IPS-18c (cell line): ENCODE measurements at regions not wholly inside any gene's neighbourhood (a gene's known extent, or its start where the extent isn't known, plus 50 kb on each side); places are given as distances from the start of the nearest gene placed in this dataset.

ENCODE experiments used
- H3K4me3 ChIP-seq: 2 replicates; pipeline ENCODE4 v1.7.0; 2013; ENCODE audit warnings: low read depth, mild to moderate bottlenecking, low read length, moderate library complexity; ENCODE audit not compliant: insufficient read depth
- H3K9me3 ChIP-seq: one replicate; pipeline ENCODE4 v1.6.1; 2013; ENCODE audit warnings: mild to moderate bottlenecking, low read length, moderate library complexity; ENCODE audit not compliant: control insufficient read depth, insufficient read depth

DNA sequence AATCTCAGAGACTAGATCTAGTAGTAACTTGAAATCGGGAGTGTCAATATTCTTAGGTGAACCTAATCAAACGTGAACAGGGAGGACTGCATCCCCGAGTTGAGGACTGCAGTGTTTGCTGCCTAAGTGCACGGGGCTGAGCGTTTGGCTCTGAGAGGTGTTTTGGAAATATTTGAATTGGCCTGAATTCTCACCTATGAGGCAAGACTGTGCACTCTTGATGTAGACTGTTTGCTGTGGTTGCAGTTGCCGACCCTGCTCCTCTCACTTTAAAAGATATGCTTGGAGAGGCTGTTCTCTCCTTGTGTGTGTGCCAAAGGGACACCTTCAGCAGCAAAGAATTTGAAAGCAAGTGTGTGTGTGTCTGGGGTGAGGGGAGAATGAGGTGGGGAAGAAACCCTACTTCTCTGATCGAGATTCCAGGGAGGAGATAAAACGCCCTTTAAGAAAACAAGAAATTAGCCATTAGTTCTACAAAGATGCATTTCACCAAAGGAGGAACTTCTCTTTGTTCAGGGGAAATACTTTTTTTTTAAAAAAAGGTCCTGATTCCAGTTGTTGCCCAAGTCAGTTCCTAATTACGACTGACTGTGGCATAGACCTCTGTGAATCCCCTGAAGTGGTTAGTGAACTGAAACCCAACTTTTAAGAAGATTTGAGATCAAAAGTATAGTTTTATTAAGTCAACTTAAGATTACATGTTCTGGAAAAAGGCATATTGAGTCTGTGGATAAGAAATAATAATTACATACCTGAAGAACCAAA lies 106.6 kb downstream of the DYRK2 start:
- Histone ChIP-seq H3K9me3 (no peaks in the 10 kb centered on the region), H3K4me3 (no peak overlapping the region)

DNA sequence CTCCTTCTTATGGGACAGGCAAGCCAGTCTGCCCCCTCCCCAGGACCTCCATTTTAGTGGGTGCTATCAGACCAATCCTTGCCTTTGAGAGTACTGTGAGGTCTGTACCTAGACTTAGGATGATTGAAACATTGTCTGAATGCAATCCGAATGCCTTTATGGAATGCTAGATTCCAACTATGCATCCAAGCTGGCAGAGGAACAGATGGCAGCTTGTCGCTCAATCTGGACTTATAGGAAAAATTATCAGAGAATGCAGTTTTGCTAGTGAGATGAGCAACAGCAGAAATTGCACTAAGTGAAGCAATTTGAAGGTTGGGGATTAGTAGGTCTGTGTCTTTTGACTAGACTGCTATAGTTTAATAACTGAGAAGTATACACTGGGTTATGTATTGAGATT lies 109.1 kb downstream of the DYRK2 start:
- Histone ChIP-seq H3K4me3 (no peak overlapping the region), H3K9me3 (no peaks in the 10 kb centered on the region)

GRCh38 chr12:67758119-67758518 lies 109.6 kb downstream of the DYRK2 start:
- Histone ChIP-seq H3K9me3 (no peaks in the 10 kb centered on the region), H3K4me3 (no peak overlapping the region)

DNA sequence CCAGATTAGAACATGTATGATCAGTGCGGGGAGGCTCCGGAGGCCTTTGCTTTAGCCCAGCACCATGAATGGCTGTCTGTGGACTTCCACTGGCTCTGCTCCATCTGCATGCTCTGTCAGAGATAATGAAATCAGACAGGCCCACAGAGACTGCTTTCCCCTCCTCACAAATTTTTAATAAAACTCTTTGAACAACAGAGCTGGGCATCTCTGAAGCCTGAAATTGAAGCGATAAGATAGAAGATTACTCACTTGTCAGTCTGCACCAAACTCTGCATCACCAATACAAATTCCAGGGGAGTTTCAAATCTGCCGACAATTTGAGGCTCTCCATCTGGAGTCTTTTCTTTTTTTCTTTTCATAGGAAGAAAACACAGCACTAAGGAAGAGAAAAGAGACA lies 110.0 kb downstream of the DYRK2 start:
- Histone ChIP-seq H3K4me3 (no peak overlapping the region), H3K9me3 (no peaks in the 10 kb centered on the region)

GRCh38 chr12:67759829-67760228 lies 111.3 kb downstream of the DYRK2 start:
- Histone ChIP-seq H3K4me3 (no peak overlapping the region), H3K9me3 (no peaks in the 10 kb centered on the region)

DNA sequence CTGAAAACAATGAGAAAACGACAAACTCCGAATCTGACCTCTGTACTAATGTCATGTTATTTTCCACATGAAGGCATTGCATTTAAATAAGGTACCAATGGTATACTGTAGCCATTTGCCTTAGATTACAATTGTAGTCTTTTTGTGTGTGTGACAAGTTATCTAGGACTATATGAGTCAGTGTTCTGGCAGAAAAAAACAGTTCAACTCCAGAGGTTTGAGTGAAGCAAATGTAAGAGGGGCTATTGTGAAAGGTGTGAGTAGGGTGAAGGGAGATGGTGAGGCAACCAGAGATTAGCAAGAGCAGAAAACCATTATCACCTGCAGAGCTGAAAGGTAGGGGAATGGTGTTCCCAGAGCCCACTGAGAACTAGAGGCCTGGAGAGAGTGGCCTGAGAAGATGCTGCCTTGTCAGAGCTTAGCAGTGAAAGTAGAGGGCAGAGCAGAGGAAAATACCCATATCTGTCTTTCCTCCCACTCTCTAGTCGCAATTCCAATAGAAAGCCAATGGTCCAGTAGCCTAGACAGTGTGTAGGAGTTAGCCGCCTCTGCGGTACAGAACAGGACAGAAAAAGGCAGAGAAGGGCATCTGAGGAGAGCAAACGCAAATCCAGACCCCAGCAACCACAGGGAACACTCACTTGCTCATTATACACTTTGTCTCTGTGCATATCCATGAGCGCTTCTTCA lies 112.2 kb downstream of the DYRK2 start:
- no peak overlapping the region for H3K4me3 ChIP-seq
- no peaks in the 10 kb centered on the region for H3K9me3 ChIP-seq

- H3K4me3 ChIP-seq = no peak overlapping the region
- no peaks in the 10 kb centered on the region for H3K9me3 ChIP-seq
These were observed 113.0 kb downstream of the DYRK2 start for GRCh38 chr12:67761566-67761965.

- H3K4me3 ChIP-seq = no peak overlapping the region
- H3K9me3 ChIP-seq = no peaks in the 10 kb centered on the region
These were observed 115.5 kb downstream of the DYRK2 start for GRCh38 chr12:67764055-67764454.

- no peaks in the 10 kb centered on the region for H3K9me3 ChIP-seq
- H3K4me3 ChIP-seq = no peak overlapping the region
These were observed 116.5 kb downstream of the DYRK2 start for GRCh38 chr12:67764946-67765619.

DNA sequence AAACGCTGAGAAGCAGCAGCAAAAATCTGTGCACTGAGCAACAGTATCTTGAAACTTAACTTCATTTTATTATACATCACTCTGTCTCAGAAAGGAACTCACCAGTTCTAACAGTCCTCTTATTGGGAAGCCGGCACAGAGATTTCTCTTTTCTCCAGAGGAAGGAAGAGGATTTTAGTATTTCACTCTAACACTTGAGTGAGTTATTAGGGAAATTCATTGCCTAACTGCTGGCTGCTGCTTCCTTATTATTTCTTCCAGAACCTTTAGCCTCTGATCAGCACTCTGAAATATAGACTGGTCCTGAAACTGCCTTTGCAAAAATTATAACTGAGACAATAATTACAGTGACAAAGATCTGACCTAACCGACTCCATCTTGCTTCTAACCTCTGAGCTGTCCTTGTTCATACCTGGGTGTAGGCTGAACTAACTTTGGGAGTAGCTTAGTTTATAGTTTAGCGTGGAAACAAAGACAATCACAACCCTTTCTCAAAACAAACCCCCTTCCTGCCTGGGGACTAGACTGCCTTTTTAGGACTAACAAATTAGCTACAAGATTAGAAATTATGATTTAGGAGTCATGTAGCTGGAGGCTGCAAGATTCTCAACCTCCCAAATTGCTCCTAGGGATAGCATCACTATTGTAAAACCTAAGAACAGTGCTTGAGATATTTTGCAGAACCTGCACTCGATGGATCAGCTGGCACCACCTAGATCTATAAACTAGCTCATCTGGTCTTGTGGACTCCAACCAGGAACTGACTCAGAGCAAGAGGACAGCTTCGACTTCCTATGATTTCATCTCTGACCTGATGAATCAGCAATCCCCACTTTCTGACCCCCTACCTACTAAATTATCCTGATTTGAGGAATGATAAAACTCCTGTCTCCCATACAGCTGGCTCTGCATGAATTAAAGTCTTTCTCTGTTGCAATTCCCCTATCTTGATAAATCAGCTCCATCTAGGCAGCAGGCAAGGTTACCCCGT lies 117.5 kb downstream of the DYRK2 start:
- Histone ChIP-seq H3K9me3 (no peaks in the 10 kb centered on the region), H3K4me3 (no peak overlapping the region)

GRCh38 chr12:67772267-67773169 lies 124.0 kb downstream of the DYRK2 start:
- no peaks in the 10 kb centered on the region for H3K9me3 ChIP-seq
- no peak overlapping the region for H3K4me3 ChIP-seq

DNA sequence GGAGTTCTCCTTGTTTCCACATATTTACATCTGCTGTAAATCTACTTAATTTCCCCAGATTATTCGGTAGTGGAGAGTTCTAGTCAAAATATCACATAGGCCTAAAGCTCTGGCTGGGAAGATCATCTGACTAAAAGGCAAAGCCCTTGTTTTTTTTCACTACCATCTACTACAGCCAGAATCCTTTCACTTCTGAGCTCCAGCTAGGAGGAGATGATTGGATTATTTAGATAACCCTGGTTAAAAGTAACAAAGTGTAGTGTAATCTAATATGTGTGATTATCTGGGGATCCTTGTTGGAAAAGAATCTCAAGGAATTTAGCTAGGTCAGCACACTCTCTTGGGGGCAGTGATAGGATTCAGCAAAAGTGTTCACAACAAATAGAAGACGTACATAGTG lies 125.4 kb downstream of the DYRK2 start:
- Histone ChIP-seq H3K4me3 (no peak overlapping the region), H3K9me3 (no peaks in the 10 kb centered on the region)

DNA sequence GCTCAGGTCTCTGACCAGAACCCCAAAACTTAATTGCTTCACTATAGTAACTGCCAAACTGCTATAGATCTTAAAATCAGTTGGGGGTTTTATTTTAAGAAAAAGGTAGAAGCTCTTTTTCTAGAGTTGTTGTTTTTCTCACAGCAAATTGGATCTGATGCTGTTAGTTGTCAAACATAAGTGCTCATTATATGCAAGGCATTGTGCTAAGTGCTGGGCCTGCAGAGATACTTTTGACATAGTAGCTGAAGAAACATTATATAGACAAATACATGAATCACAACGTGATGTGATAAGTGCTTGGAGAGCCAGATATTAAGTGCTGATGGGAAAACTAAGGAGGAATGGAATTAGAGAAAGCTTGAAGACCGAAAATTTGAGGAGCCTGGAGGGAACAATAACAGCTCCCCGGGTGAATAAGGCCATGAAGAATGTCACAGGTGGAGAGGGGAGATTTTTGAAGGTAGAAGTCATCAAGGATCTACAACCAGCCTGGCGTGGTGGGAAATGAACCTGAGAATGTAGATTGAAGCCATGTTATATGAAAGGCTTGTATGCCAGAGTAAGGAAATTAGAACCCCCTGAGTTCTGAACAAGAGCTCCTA lies 126.5 kb downstream of the DYRK2 start:
- H3K4me3 ChIP-seq = no peak overlapping the region
- H3K9me3 ChIP-seq = no peaks in the 10 kb centered on the region

- no peaks in the 10 kb centered on the region for H3K9me3 ChIP-seq
These were observed 132.1 kb downstream of the DYRK2 start for GRCh38 chr12:67780580-67781084.

DNA sequence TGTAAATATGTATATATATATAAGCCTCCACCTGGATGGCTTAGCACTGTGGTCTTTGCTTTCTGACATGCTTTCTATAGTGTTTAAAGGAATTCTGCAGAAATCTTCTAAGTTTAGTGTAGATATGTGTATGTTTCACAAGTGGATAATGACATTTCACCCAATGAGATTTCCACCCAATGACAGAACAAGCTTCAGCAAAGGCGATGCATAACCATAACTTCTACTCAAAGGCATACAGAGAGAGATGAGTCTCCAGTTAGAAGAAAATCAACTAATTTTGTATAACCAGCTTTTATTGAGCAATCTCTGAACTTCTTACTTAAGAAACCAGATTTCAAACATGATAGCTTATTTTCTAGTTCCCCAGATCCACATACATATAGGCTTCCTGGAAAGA lies 134.0 kb downstream of the DYRK2 start:
- Histone ChIP-seq H3K4me3 (no peak overlapping the region), H3K9me3 (no peaks in the 10 kb centered on the region)

More at GRCh38 chr12:67780580-67781084, 132.1 kb downstream of the DYRK2 start:
- H3K4me3 ChIP-seq = no peak overlapping the region

DNA sequence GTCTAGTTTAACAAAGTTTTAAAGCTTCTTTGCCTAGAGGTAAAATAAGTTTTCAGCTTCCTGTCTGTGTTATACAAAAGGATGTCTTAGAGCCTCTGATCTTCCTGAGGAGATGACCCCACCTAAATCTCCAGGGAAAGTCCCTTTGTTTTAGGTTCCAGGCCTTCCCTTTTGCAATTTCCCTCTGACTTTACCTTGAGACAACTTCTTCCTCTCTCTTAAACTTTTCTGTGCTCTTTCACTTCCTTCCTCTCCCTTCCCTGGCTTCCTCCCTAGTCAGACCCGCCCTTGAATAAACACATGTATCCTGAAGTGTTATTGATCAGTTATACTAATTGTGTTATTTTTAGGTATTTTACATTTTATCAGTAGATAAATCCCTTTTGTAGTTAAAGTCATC lies 134.8 kb downstream of the DYRK2 start:
- Histone ChIP-seq H3K9me3 (no peaks in the 10 kb centered on the region), H3K4me3 (no peak overlapping the region)
